ENCODE measurements at regions not wholly inside any gene's neighbourhood (a gene's known extent, or its start where the extent isn't known, plus 50 kb on each side); places are given as distances from the start of the nearest gene placed in this dataset.
"Not testable (repeated sequence)": the region's sequence is repeated elsewhere in the genome, so short reads cannot be mapped to it uniquely, and the experiment has no call there.

GRCh38 chr5:51802551-51803184 lies 419.4 kb downstream of the ISL1 start:
- H3K27ac ChIP-seq: no peak overlapping the region

GRCh38 chr5:51806677-51807076 lies 423.4 kb downstream of the ISL1 start:
- no peak for DNase-seq (ENCODE audit: low read depth in 1 of 2, low spot score in 2 of 2)
- no peaks in the 10 kb centered on the region for H3K27me3 ChIP-seq (replicated peaks)
- H3K27ac ChIP-seq: no peak overlapping the region
- no peak overlapping the region for H3K4me3 ChIP-seq
- no peaks in the 10 kb centered on the region for H3K4me1 ChIP-seq (replicated peaks)
- H3K9me3 ChIP-seq (replicated peaks): no peaks in the 10 kb centered on the region
- no peaks in the 10 kb centered on the region for H3K36me3 ChIP-seq

More at GRCh38 chr5:51802551-51803184, 419.4 kb downstream of the ISL1 start:
- H3K36me3 ChIP-seq: no peaks in the 10 kb centered on the region
- no peaks in the 10 kb centered on the region for H3K4me1 ChIP-seq (replicated peaks)
- H3K27me3 ChIP-seq (replicated peaks): no peaks in the 10 kb centered on the region
- DNase-seq (ENCODE audit: low read depth in 1 of 2, low spot score in 2 of 2): no peak
- H3K4me3 ChIP-seq: no peak overlapping the region
- H3K9me3 ChIP-seq (replicated peaks): no peaks in the 10 kb centered on the region

- H3K27ac ChIP-seq: no peak overlapping the region
- no peak overlapping the region for H3K4me3 ChIP-seq
- H3K9me3 ChIP-seq (replicated peaks): no peaks in the 10 kb centered on the region
- DNase-seq (ENCODE audit: low read depth in 1 of 2, low spot score in 2 of 2): no peak
- H3K27me3 ChIP-seq (replicated peaks): no peaks in the 10 kb centered on the region
- H3K4me1 ChIP-seq (replicated peaks): no peaks in the 10 kb centered on the region
- no peaks in the 10 kb centered on the region for H3K36me3 ChIP-seq
Measured at GRCh38 chr5:51810592-51810991, 427.3 kb downstream of the ISL1 start.

GRCh38 chr5:51811883-51812471 lies 428.7 kb downstream of the ISL1 start:
- Histone ChIP-seq H3K4me3 (no peak overlapping the region), H3K36me3 (no peaks in the 10 kb centered on the region), H3K27ac (no peak overlapping the region), H3K9me3 (replicated peaks) (no peaks in the 10 kb centered on the region), H3K27me3 (replicated peaks) (no peaks in the 10 kb centered on the region), H3K4me1 (replicated peaks) (no peaks in the 10 kb centered on the region)
- DNase-seq (ENCODE audit: low read depth in 1 of 2, low spot score in 2 of 2): no peak

GRCh38 chr5:51814817-51815216 lies 431.6 kb downstream of the ISL1 start:
- not testable (repeated sequence) for H3K27ac ChIP-seq; H3K36me3 ChIP-seq; DNase-seq (ENCODE audit: low read depth in 1 of 2, low spot score in 2 of 2); H3K4me1 ChIP-seq (replicated peaks); H3K9me3 ChIP-seq (replicated peaks); H3K4me3 ChIP-seq; H3K27me3 ChIP-seq (replicated peaks)

GRCh38 chr5:51816427-51816826 lies 433.2 kb downstream of the ISL1 start:
- Histone ChIP-seq H3K4me3 (no peak overlapping the region), H3K9me3 (replicated peaks) (no peaks in the 10 kb centered on the region), H3K27me3 (replicated peaks) (no peaks in the 10 kb centered on the region), H3K27ac (no peak overlapping the region), H3K4me1 (replicated peaks) (no peaks in the 10 kb centered on the region), H3K36me3 (no peaks in the 10 kb centered on the region)
- DNase-seq (ENCODE audit: low read depth in 1 of 2, low spot score in 2 of 2): no peak

GRCh38 chr5:51821697-51822096 lies 438.4 kb downstream of the ISL1 start:
- Histone ChIP-seq H3K27me3 (replicated peaks) (no peaks in the 10 kb centered on the region), H3K4me1 (replicated peaks) (no peaks in the 10 kb centered on the region), H3K36me3 (no peaks in the 10 kb centered on the region), H3K27ac (no peak overlapping the region), H3K9me3 (replicated peaks) (no peaks in the 10 kb centered on the region), H3K4me3 (no peak overlapping the region)
- no peak for DNase-seq (ENCODE audit: low read depth in 1 of 2, low spot score in 2 of 2)

- Histone ChIP-seq H3K9me3 (replicated peaks) (no peaks in the 10 kb centered on the region), H3K36me3 (no peaks in the 10 kb centered on the region), H3K27ac (no peak overlapping the region), H3K4me1 (replicated peaks) (no peaks in the 10 kb centered on the region), H3K27me3 (replicated peaks) (no peaks in the 10 kb centered on the region; the same call in 1 of the 2 replicates), H3K4me3 (no peak overlapping the region)
- DNase-seq (ENCODE audit: low read depth in 1 of 2, low spot score in 2 of 2): no peak
Measured at GRCh38 chr5:51829230-51829629, 446.0 kb downstream of the ISL1 start.

- no peak for DNase-seq (ENCODE audit: low read depth in 1 of 2, low spot score in 2 of 2)
- no peak overlapping the region for H3K27ac ChIP-seq
- no peaks in the 10 kb centered on the region for H3K9me3 ChIP-seq (replicated peaks)
- H3K4me1 ChIP-seq (replicated peaks): no peaks in the 10 kb centered on the region
- H3K4me3 ChIP-seq: no peak overlapping the region
- H3K36me3 ChIP-seq: no peaks in the 10 kb centered on the region
- H3K27me3 ChIP-seq (replicated peaks): no peaks in the 10 kb centered on the region; the same call in 1 of the 2 replicates
Measured at GRCh38 chr5:51829691-51830090, 446.4 kb downstream of the ISL1 start.

GRCh38 chr5:51832934-51833470 lies 449.8 kb downstream of the ISL1 start:
- Histone ChIP-seq H3K36me3 (no peaks in the 10 kb centered on the region), H3K27ac (no peak overlapping the region), H3K4me1 (replicated peaks) (no peaks in the 10 kb centered on the region), H3K4me3 (no peak overlapping the region), H3K9me3 (replicated peaks) (no peaks in the 10 kb centered on the region), H3K27me3 (replicated peaks) (no peaks in the 10 kb centered on the region; the same call in 1 of the 2 replicates)
- no peak for DNase-seq (ENCODE audit: low read depth in 1 of 2, low spot score in 2 of 2)

- Histone ChIP-seq H3K27me3 (replicated peaks) (no peaks in the 10 kb centered on the region; the same call in 1 of the 2 replicates), H3K9me3 (replicated peaks) (no peaks in the 10 kb centered on the region), H3K4me3 (no peak overlapping the region), H3K27ac (no peak overlapping the region), H3K4me1 (replicated peaks) (no peaks in the 10 kb centered on the region), H3K36me3 (no peaks in the 10 kb centered on the region)
- DNase-seq (ENCODE audit: low read depth in 1 of 2, low spot score in 2 of 2): no peak
Measured at GRCh38 chr5:51838459-51838858, 455.2 kb downstream of the ISL1 start.

GRCh38 chr5:51843893-51844292 lies 460.6 kb downstream of the ISL1 start:
- no peak for DNase-seq (ENCODE audit: low read depth in 1 of 2, low spot score in 2 of 2)
- H3K9me3 ChIP-seq (replicated peaks): no peaks in the 10 kb centered on the region
- H3K4me3 ChIP-seq: no peak overlapping the region
- no peaks in the 10 kb centered on the region for H3K36me3 ChIP-seq
- H3K27me3 ChIP-seq (replicated peaks): no peaks in the 10 kb centered on the region
- no peak overlapping the region for H3K27ac ChIP-seq
- H3K4me1 ChIP-seq (replicated peaks): no peaks in the 10 kb centered on the region

GRCh38 chr5:51846015-51846414 lies 462.8 kb downstream of the ISL1 start:
- Histone ChIP-seq H3K27ac (no peak overlapping the region), H3K36me3 (no peaks in the 10 kb centered on the region), H3K9me3 (replicated peaks) (no peaks in the 10 kb centered on the region), H3K27me3 (replicated peaks) (no peaks in the 10 kb centered on the region), H3K4me3 (no peak overlapping the region), H3K4me1 (replicated peaks) (no peaks in the 10 kb centered on the region)
- no peak for DNase-seq (ENCODE audit: low read depth in 1 of 2, low spot score in 2 of 2)

GRCh38 chr5:51859624-51860023 lies 476.4 kb downstream of the ISL1 start:
- Histone ChIP-seq H3K36me3 (no peaks in the 10 kb centered on the region), H3K27ac (no peak overlapping the region), H3K27me3 (replicated peaks) (no peaks in the 10 kb centered on the region), H3K4me3 (no peak overlapping the region), H3K4me1 (replicated peaks) (0 out of 2 replicates have a peak, but pooled peaks cover 3% of the 10 kb centered on the region), H3K9me3 (replicated peaks) (no peaks in the 10 kb centered on the region)
- no peak for DNase-seq (ENCODE audit: low read depth in 1 of 2, low spot score in 2 of 2)
